ENCODE measurements at regions not wholly inside any gene's neighbourhood (a gene's known extent, or its start where the extent isn't known, plus 50 kb on each side); places are given as distances from the start of the nearest gene placed in this dataset.

GRCh38 chr3:117228466-117228865, 518.9 kb downstream of the TUSC7 start:
- no peaks in the 10 kb centered on the region for H3K36me3 ChIP-seq
- in situ Hi-C loops (cut with MboI; ENCODE audit: low pct_ligation_motif_present in 1 of 4, low pct_unique_long_range_greater_than_20kb in 1 of 4, low sequenced_read_pairs in 3 of 4), result no loop called here
- no peaks in the 10 kb centered on the region for H3K9me3 ChIP-seq
- no peak for DNase-seq
- H3K4me3 ChIP-seq, result no peak overlapping the region
- no peaks in the 10 kb centered on the region for H3K27me3 ChIP-seq
- intact Hi-C loops (cut with DNase I; ENCODE audit: low total_unique reads), result no loop called here
- WGBS, 2 donors (ENCODE audit: low coverage in 1 of 2), result 79 to 82% methylated on average over 1 of the region's 1 CpG
- no peaks in the 10 kb centered on the region for H3K4me1 ChIP-seq
- H3K27ac ChIP-seq, result no peak overlapping the region
- TF ChIP-seq CTCF (IDR thresholded peaks at IDR 0.05) (no peak), POLR2AphosphoS5 (IDR thresholded peaks at IDR 0.05) (no peak), EP300 (IDR thresholded peaks at IDR 0.05; ENCODE audit: low read depth) (no peak), POLR2A (IDR thresholded peaks at IDR 0.05) (no peak)

GRCh38 chr3:117230924-117231323, 521.3 kb downstream of the TUSC7 start:
- intact Hi-C loops (cut with DNase I; ENCODE audit: low total_unique reads), result no loop called here
- in situ Hi-C loops (cut with MboI; ENCODE audit: low pct_ligation_motif_present in 1 of 4, low pct_unique_long_range_greater_than_20kb in 1 of 4, low sequenced_read_pairs in 3 of 4), result no loop called here

GRCh38 chr3:117234331-117234730, 524.8 kb downstream of the TUSC7 start:
- Histone ChIP-seq H3K4me1 (no peaks in the 10 kb centered on the region), H3K9me3 (no peaks in the 10 kb centered on the region), H3K27ac (no peak overlapping the region), H3K36me3 (no peaks in the 10 kb centered on the region), H3K27me3 (no peaks in the 10 kb centered on the region), H3K4me3 (no peak overlapping the region)
- in situ Hi-C loops (cut with MboI; ENCODE audit: low pct_ligation_motif_present in 1 of 4, low pct_unique_long_range_greater_than_20kb in 1 of 4, low sequenced_read_pairs in 3 of 4), result no loop called here
- no peak for TF ChIP-seq POLR2A (IDR thresholded peaks at IDR 0.05)
- no peak for TF ChIP-seq POLR2AphosphoS5 (IDR thresholded peaks at IDR 0.05)
- no peak for TF ChIP-seq EP300 (IDR thresholded peaks at IDR 0.05; ENCODE audit: low read depth)
- no peak for TF ChIP-seq CTCF (IDR thresholded peaks at IDR 0.05)
- intact Hi-C loops (cut with DNase I; ENCODE audit: low total_unique reads), result no loop called here
- DNase-seq, result no peak
- 43 to 50% methylated on average over 1 of the region's 1 CpG for WGBS, 2 donors (ENCODE audit: low coverage in 1 of 2)

More at GRCh38 chr3:117230924-117231323, 521.3 kb downstream of the TUSC7 start:
- WGBS, 2 donors (ENCODE audit: low coverage in 1 of 2), result 94% methylated on average over 2 of the region's 2 CpGs
- H3K36me3 ChIP-seq, result no peaks in the 10 kb centered on the region
- no peak for DNase-seq
- no peak overlapping the region for H3K27ac ChIP-seq
- no peaks in the 10 kb centered on the region for H3K9me3 ChIP-seq
- TF ChIP-seq POLR2AphosphoS5 (IDR thresholded peaks at IDR 0.05) (no peak), EP300 (IDR thresholded peaks at IDR 0.05; ENCODE audit: low read depth) (no peak), CTCF (IDR thresholded peaks at IDR 0.05) (no peak), POLR2A (IDR thresholded peaks at IDR 0.05) (no peak)
- no peaks in the 10 kb centered on the region for H3K27me3 ChIP-seq
- no peaks in the 10 kb centered on the region for H3K4me1 ChIP-seq
- no peak overlapping the region for H3K4me3 ChIP-seq

GRCh38 chr3:117235304-117235703, 525.7 kb downstream of the TUSC7 start:
- no peak for DNase-seq
- H3K4me1 ChIP-seq, result no peaks in the 10 kb centered on the region
- intact Hi-C loops (cut with DNase I; ENCODE audit: low total_unique reads) (no loop called here), in situ Hi-C loops (cut with MboI; ENCODE audit: low pct_ligation_motif_present in 1 of 4, low pct_unique_long_range_greater_than_20kb in 1 of 4, low sequenced_read_pairs in 3 of 4) (no loop called here)
- H3K9me3 ChIP-seq, result no peaks in the 10 kb centered on the region
- no peaks in the 10 kb centered on the region for H3K27me3 ChIP-seq
- no peaks in the 10 kb centered on the region for H3K36me3 ChIP-seq
- H3K27ac ChIP-seq, result no peak overlapping the region
- WGBS, 2 donors (ENCODE audit: low coverage in 1 of 2), result 93 to 100% methylated on average over 1 of the region's 1 CpG
- TF ChIP-seq POLR2A (IDR thresholded peaks at IDR 0.05) (no peak), CTCF (IDR thresholded peaks at IDR 0.05) (no peak), POLR2AphosphoS5 (IDR thresholded peaks at IDR 0.05) (no peak), EP300 (IDR thresholded peaks at IDR 0.05; ENCODE audit: low read depth) (no peak)
- H3K4me3 ChIP-seq, result no peak overlapping the region

All from transverse colon (tissue), 4 donors.